Body of pancreas (tissue), 4 donors: ENCODE measurements at regions not wholly inside any gene's neighbourhood (a gene's known extent, or its start where the extent isn't known, plus 50 kb on each side); places are given as distances from the start of the nearest gene placed in this dataset.

Source experiments
- POLR2A ChIP-seq, 3 donors: fragments of 450-650 bp; IDR thresholded peaks; one replicate each; pipeline ENCODE4 v1.6.1; 2016; ENCODE audit warnings: antibody characterized with exemption in 3 of 3, mild to moderate bottlenecking in 2 of 3
- TF ChIP-seq, protein P1 (sequence below), 7 experiments: fragments of 450-650 bp in 4 of 7; fragments of 200-600 bp in 3 of 7; sonication (generic) in 3 of 7; IDR thresholded peaks; one replicate each; pipeline ENCODE4 v1.5.1; 2016 to 2019; ENCODE audit warnings: antibody characterized with exemption in 7 of 7

DNA sequence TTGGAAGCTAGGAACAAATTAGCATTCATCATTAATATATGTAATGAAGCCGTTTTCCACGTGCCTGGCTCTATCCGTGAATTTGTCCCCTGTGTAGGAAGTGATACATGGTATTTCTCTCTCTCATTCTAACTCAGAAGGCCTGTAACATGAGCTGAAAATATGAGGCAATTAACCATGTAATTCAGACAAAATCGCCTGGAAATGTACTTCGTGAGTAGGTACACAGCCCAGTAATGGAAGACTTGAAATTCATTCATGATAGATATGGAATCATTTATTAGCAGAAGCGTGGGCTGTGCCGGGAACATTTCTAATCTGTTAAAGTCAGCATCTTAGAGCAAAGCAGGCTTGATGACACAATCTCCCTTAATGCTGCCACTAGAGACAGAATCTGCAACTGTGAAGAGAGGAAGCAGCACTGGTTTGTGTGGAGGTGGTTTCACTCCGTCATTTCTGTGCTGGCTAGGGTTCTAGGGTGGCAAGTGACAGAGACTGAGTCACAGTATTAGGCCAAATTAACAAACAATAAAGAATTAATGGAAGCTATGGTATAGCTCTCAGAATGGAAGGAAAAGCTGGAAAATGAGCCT, 225.0 kb upstream of the PROK2 start:
- TF ChIP-seq, protein P1, sequence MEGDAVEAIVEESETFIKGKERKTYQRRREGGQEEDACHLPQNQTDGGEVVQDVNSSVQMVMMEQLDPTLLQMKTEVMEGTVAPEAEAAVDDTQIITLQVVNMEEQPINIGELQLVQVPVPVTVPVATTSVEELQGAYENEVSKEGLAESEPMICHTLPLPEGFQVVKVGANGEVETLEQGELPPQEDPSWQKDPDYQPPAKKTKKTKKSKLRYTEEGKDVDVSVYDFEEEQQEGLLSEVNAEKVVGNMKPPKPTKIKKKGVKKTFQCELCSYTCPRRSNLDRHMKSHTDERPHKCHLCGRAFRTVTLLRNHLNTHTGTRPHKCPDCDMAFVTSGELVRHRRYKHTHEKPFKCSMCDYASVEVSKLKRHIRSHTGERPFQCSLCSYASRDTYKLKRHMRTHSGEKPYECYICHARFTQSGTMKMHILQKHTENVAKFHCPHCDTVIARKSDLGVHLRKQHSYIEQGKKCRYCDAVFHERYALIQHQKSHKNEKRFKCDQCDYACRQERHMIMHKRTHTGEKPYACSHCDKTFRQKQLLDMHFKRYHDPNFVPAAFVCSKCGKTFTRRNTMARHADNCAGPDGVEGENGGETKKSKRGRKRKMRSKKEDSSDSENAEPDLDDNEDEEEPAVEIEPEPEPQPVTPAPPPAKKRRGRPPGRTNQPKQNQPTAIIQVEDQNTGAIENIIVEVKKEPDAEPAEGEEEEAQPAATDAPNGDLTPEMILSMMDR (IDR thresholded peaks at IDR 0.05), result no peak
- no peak for TF ChIP-seq POLR2A (IDR thresholded peaks at IDR 0.05)
